K562 (cell line): ENCODE measurements at regions not wholly inside any gene's neighbourhood (a gene's known extent, or its start where the extent isn't known, plus 50 kb on each side); places are given as distances from the start of the nearest gene placed in this dataset.

ENCODE experiments used
- ATAC-seq: fragments of 200-7000 bp; cut with Tn5 transposase; 3 replicates; pipeline ENCODE4 v1.9.1; 2020; ENCODE audit warnings: moderate library complexity
- BruUV-seq: library from RNA; stranded (reverse); fragments of 400-500 nt; replicated peaks from 2 replicates; lab custom pipeline; 2021; lab: Mats Ljungman, UMichigan
- CTCF ChIA-PET: fragments of 300-600 bp; formaldehyde crosslinking; extraction: SDS; loops from one replicate; lab custom pipeline; 2021; ENCODE audit warnings: low intra/inter-chr PET ratio; lab: Yijun Ruan, JAX
- POLR2A ChIA-PET: fragments of 300-600, 350-650 bp; sonication (Branson Sonifier 250); formaldehyde crosslinking; extraction: SDS; loops from one replicate; lab custom pipeline; 2021; ENCODE audit warnings: antibody characterized with exemption, inconsistent platforms; lab: Yijun Ruan, JAX
- DNase-seq, 4 experiments: peaks; one replicate each; pipeline versions ENCODE4 v3.0.0 to v3.0.0-alpha.2; 2011 to 2018; ENCODE audit warnings: low spot score in 3 of 4, mixed read lengths in 3 of 4; ENCODE audit errors: extremely low read depth in 1 of 4
- FAIRE-seq: peaks from 2 replicates; lab custom pipeline; 2011; peaks lifted over from hg19 to GRCh38; lab: Jason Lieb, UNC
- H2AFZ ChIP-seq: 2 replicates; pipeline ENCODE4 v1.6.0; 2011; ENCODE audit warnings: low read depth, low read length, control low read depth, inconsistent platforms
- H3K27ac ChIP-seq: fragments of 200-600 bp; 3 replicates; pipeline ENCODE4 v1.8.0; 2011; ENCODE audit warnings: low read depth, mild to moderate bottlenecking, control low read depth, inconsistent platforms, low read length, moderate library complexity, mixed read lengths; ENCODE audit errors: extremely low read depth
- H3K27me3 ChIP-seq, 2 experiments: fragments of 300-600 bp in 1 of 2; 2 replicates in 1 of 2; 3 replicates in 1 of 2; pipeline versions ENCODE4 v1.6.0 to v1.8.0; 2011; ENCODE audit warnings: inconsistent platforms in 2 of 2, low read length in 2 of 2, mild to moderate bottlenecking in 1 of 2, mixed read lengths in 1 of 2, moderate library complexity in 1 of 2; ENCODE audit not compliant: control insufficient read depth in 2 of 2, insufficient read depth in 2 of 2
- H3K36me3 ChIP-seq: fragments of 300-600 bp; 3 replicates; pipeline ENCODE4 v1.8.0; 2011; ENCODE audit warnings: mild to moderate bottlenecking, low read length, inconsistent platforms; ENCODE audit not compliant: control insufficient read depth, insufficient read depth
- H3K4me1 ChIP-seq, 2 experiments: fragments of 200-600 bp in 1 of 2; replicated peaks in 1 of 2; 2 replicates in 1 of 2; 3 replicates in 1 of 2; pipeline versions ENCODE4 v1.5.1 to v1.8.0; 2011; ENCODE audit warnings: inconsistent platforms in 2 of 2, low read length in 2 of 2, mild to moderate bottlenecking in 1 of 2, mixed read lengths in 1 of 2, moderate library complexity in 1 of 2; ENCODE audit not compliant: control insufficient read depth in 2 of 2, insufficient read depth in 2 of 2
- H3K4me2 ChIP-seq: 2 replicates; pipeline ENCODE4 v1.6.1; 2011; ENCODE audit warnings: low read length, control low read depth, inconsistent platforms, mixed read lengths; ENCODE audit not compliant: insufficient read depth
- H3K4me3 ChIP-seq: fragments of 200-600 bp; sonication (generic), shearing (Covaris generic); 2 replicates; pipeline ENCODE4 v1.5.1; 2016; ENCODE audit warnings: control low read depth, inconsistent platforms
- H3K79me2 ChIP-seq: fragments of 200-600 bp; 3 replicates; pipeline ENCODE4 v1.8.0; 2011; ENCODE audit warnings: low read length, inconsistent platforms; ENCODE audit not compliant: control insufficient read depth, insufficient read depth
- H3K9ac ChIP-seq, 2 experiments: 2 replicates each; pipeline versions ENCODE4 v1.6.0 to v1.6.1; 2011; ENCODE audit warnings: low read depth in 2 of 2, low read length in 2 of 2, control low read depth in 1 of 2, inconsistent platforms in 1 of 2, mild to moderate bottlenecking in 1 of 2, mixed read lengths in 1 of 2; ENCODE audit not compliant: insufficient read depth in 1 of 2
- H3K9me1 ChIP-seq: one replicate; pipeline ENCODE4 v1.6.0; 2011; ENCODE audit warnings: inconsistent platforms, mild to moderate bottlenecking, low read length, moderate library complexity; ENCODE audit not compliant: control insufficient read depth, insufficient read depth
- H3K9me3 ChIP-seq: replicated peaks from 2 replicates; pipeline ENCODE4 v1.5.1; 2011; ENCODE audit warnings: low read depth, low read length, inconsistent platforms; ENCODE audit not compliant: control insufficient read depth, insufficient read depth
- H4K20me1 ChIP-seq: replicated peaks from 2 replicates; pipeline ENCODE4 v1.6.1; 2011; ENCODE audit warnings: low read length, inconsistent platforms, mixed read lengths; ENCODE audit not compliant: control insufficient read depth, insufficient read depth
- CBFA2T3 ChIP-seq: fragments of 450-650 bp; IDR thresholded peaks from 2 replicates; pipeline ENCODE4 v1.6.1; 2017
- CCNT2 ChIP-seq: IDR thresholded peaks from 2 replicates; pipeline ENCODE4 v1.6.1; 2011; ENCODE audit warnings: borderline replicate concordance, low read depth, mild to moderate bottlenecking, moderate library complexity, mixed read lengths, low read length; ENCODE audit not compliant: insufficient read length; ENCODE audit errors: extremely low read depth
- CEBPG ChIP-seq, 3 experiments: fragments of 200-800 bp in 1 of 3; sonication (Bioruptor generic) in 1 of 3; sonication (generic) in 1 of 3; formaldehyde crosslinking in 1 of 3; IDR thresholded peaks in 2 of 3; conservative IDR thresholded peaks in 1 of 3; 2 replicates each; pipeline versions ENCODE4 v1.6.1 to v1.8.0; 2016 to 2022; ENCODE audit warnings: missing compliant biosample characterization in 2 of 3, missing genetic modification characterization in 2 of 3, mild to moderate bottlenecking in 1 of 3, missing genetic modification reagents in 1 of 3
- CREM ChIP-seq: IDR thresholded peaks from 2 replicates; pipeline ENCODE4 v1.6.1; 2014; ENCODE audit warnings: antibody characterized with exemption, low read depth
- DDX20 ChIP-seq: fragments of 450-650 bp; IDR thresholded peaks from 2 replicates; pipeline ENCODE4 v1.6.1; 2016; ENCODE audit warnings: missing genetic modification characterization, low read depth, mild to moderate bottlenecking, missing compliant biosample characterization, moderate library complexity
- DLX4 ChIP-seq: fragments of 250-450 bp; sonication (Bioruptor Pico); IDR thresholded peaks from 2 replicates; pipeline ENCODE4 v1.6.1; 2021; ENCODE audit warnings: mild to moderate bottlenecking
- HIVEP1 ChIP-seq: fragments of 250-450 bp; sonication (Bioruptor Pico); IDR thresholded peaks from 2 replicates; pipeline ENCODE4 v1.4.0; 2020; ENCODE audit warnings: mild to moderate bottlenecking
- JUND ChIP-seq, 2 experiments: IDR thresholded peaks; 2 replicates in 1 of 2; 3 replicates in 1 of 2; pipeline ENCODE4 v1.6.1; 2011; ENCODE audit warnings: borderline replicate concordance in 2 of 2, low read depth in 2 of 2, low read length in 2 of 2, improper control_type of control experiment in 1 of 2, missing biosample characterization in 1 of 2, missing genetic modification characterization in 1 of 2, missing genetic modification reagents in 1 of 2
- MCM5 ChIP-seq: fragments of 450-650 bp; IDR thresholded peaks from 2 replicates; pipeline ENCODE4 v1.6.1; 2016; ENCODE audit warnings: low read depth
- MIER1 ChIP-seq: fragments of 450-650 bp; IDR thresholded peaks from 2 replicates; pipeline ENCODE4 v1.6.1; 2016; ENCODE audit warnings: antibody characterized with exemption, mild to moderate bottlenecking, low read depth
- NONO ChIP-seq, 2 experiments: fragments of 200-400 bp in 1 of 2; fragments of 450-650 bp in 1 of 2; formaldehyde crosslinking in 1 of 2; IDR thresholded peaks; 2 replicates each; pipeline ENCODE4 v1.6.1; 2017; ENCODE audit warnings: low read depth in 2 of 2, mild to moderate bottlenecking in 2 of 2, moderate library complexity in 2 of 2, low read length in 1 of 2
- NR1H2 ChIP-seq: sonication (generic); formaldehyde crosslinking; IDR thresholded peaks from 2 replicates; pipeline ENCODE4 v1.4.0; 2020; ENCODE audit warnings: mild to moderate bottlenecking, missing genetic modification reagents
- PCBP2 ChIP-seq: fragments of 200-400 bp; formaldehyde crosslinking; IDR thresholded peaks from 2 replicates; pipeline ENCODE4 v1.6.1; 2018; ENCODE audit warnings: low read length, low read depth, mild to moderate bottlenecking, moderate library complexity; ENCODE audit not compliant: poor library complexity, severe bottlenecking
- RBM39 ChIP-seq: fragments of 200-400 bp; formaldehyde crosslinking; optimal IDR thresholded peaks from 2 replicates; pipeline ENCODE3; 2018; ENCODE audit warnings: low read depth, low read length
- TOE1 ChIP-seq, 2 experiments: fragments of 450-650 bp in 1 of 2; sonication (generic) in 1 of 2; formaldehyde crosslinking in 1 of 2; IDR thresholded peaks; 2 replicates each; pipeline versions ENCODE4 v1.7.1 to v1.8.0; 2016 to 2022; ENCODE audit warnings: borderline replicate concordance in 2 of 2, mild to moderate bottlenecking in 2 of 2, antibody characterized with exemption in 1 of 2, inconsistent platforms in 1 of 2, low read depth in 1 of 2, missing genetic modification reagents in 1 of 2, moderate library complexity in 1 of 2
- USF2 ChIP-seq: sonication (generic); formaldehyde crosslinking; IDR thresholded peaks from 2 replicates; pipeline ENCODE4 v1.5.0; 2020; ENCODE audit warnings: missing genetic modification reagents
- XRCC3 ChIP-seq: fragments of 450-650 bp; IDR thresholded peaks from 2 replicates; pipeline ENCODE4 v1.6.1; 2017; ENCODE audit warnings: mild to moderate bottlenecking, moderate library complexity
- ZZZ3 ChIP-seq: fragments of 450-650 bp; IDR thresholded peaks from 2 replicates; pipeline ENCODE4 v1.6.1; 2016; ENCODE audit warnings: antibody characterized with exemption, mild to moderate bottlenecking, moderate library complexity
- WGBS: fragments of 100-300 bp; shearing (Covaris generic); methylation state at CpG from one replicate; pipeline ENCODE4 v1.1.6; 2016; ENCODE audit warnings: low coverage, mixed read lengths; ENCODE audit not compliant: insufficient coverage; ENCODE audit errors: missing lambda C conversion rate; 5-methylcytosine and 5-hydroxymethylcytosine counted together
- in situ Hi-C: fragments of 300-500 bp; cut with MboI; formaldehyde crosslinking; loops from 4 replicates; pipeline ENCODE4 v1.15.0; 2018; ENCODE audit warnings: inconsistent platforms, mixed read lengths
- intact Hi-C: fragments of 100-400 bp; cut with micrococcal nuclease; formaldehyde crosslinking; loops from 2 replicates; pipeline ENCODE4 v1.14.2; 2022
- TF ChIP-seq, protein P1 (sequence below): fragments of 250-450 bp; sonication (Bioruptor Pico); IDR thresholded peaks from 2 replicates; pipeline ENCODE4 v1.5.1; 2021; ENCODE audit warnings: mild to moderate bottlenecking

DNA sequence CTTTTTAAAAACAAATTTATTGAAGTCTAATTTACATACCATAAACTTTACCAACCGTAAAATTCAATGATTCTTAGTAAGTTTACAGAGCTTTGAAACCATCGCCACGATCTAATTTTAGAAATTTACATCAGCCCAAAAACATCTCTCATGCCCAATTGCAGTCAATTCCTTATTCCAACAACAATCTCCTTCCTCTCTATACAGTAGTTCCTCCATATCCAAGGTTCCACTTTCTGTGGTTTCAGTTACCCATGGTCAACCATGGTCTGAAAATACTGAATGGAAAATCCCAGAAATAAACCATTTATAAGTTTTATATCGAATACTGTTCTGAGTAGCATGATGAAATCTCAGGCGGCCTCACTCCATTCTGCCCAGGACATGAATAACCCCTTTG, 183.4 kb upstream of the ADCY1 start:
- Histone ChIP-seq H4K20me1 (no peaks in the 10 kb centered on the region), H3K9ac (no peak overlapping the region), H3K27me3 (peaks cover 0 to 11% of the 10 kb centered on the region in 2 experiments; a peak in 1 of 5 replicates), H3K27ac (no peak overlapping the region), H3K4me3 (no peak overlapping the region), H3K36me3 (no peaks in the 10 kb centered on the region), H2AFZ (no peak overlapping the region), H3K9me1 (no peaks in the 10 kb centered on the region), H3K79me2 (no peaks in the 10 kb centered on the region), H3K4me1 (peaks cover 0 to 9% of the 10 kb centered on the region in 2 experiments; a peak in 2 of 5 replicates), H3K9me3 (no peaks in the 10 kb centered on the region), H3K4me2 (no peak overlapping the region)
- WGBS, result 1% methylated on average over 5 of the region's 5 CpGs
- FAIRE-seq (no peak), ATAC-seq (no peak), DNase-seq (no peak)
- ChIA-PET POLR2A (no interaction called here), CTCF (no interaction called here)
- intact Hi-C loops (no loop called here), in situ Hi-C loops (no loop called here)
- TF ChIP-seq CBFA2T3 (no peak), NR1H2 (CRISPR knock-in tag) (no peak), CCNT2 (no peak), NONO (IDR thresholded peaks at IDR 0.05; ENCODE audit: low read depth in 2 of 2, low read length in 1 of 2) (no peak), DDX20 (no peak), HIVEP1 (no peak), ZZZ3 (no peak), JUND (IDR thresholded peaks at IDR 0.05; ENCODE audit: borderline replicate concordance, low read depth, low read length) (no peak), JUND (tag; IDR thresholded peaks at IDR 0.05; ENCODE audit: borderline replicate concordance, low read depth, low read length) (no peak), USF2 (CRISPR knock-in tag) (no peak), XRCC3 (no peak), CREM (no peak), RBM39 (no peak), MCM5 (no peak), PCBP2 (no peak), TOE1 (IDR thresholded peaks at IDR 0.05; ENCODE audit: borderline replicate concordance) (no peak), TOE1 (CRISPR knock-in tag; IDR thresholded peaks at IDR 0.05; ENCODE audit: borderline replicate concordance, low read depth) (no peak), DLX4 (CRISPR knock-in tag) (no peak), CEBPG (CRISPR knock-in tag; IDR thresholded peaks at IDR 0.05) (no peak), CEBPG (tag; conservative IDR thresholded peaks at IDR 0.05 in 1 of 2, IDR thresholded peaks at IDR 0.05 in 1 of 2) (no peak), MIER1 (no peak)
- TF ChIP-seq, protein P1, sequence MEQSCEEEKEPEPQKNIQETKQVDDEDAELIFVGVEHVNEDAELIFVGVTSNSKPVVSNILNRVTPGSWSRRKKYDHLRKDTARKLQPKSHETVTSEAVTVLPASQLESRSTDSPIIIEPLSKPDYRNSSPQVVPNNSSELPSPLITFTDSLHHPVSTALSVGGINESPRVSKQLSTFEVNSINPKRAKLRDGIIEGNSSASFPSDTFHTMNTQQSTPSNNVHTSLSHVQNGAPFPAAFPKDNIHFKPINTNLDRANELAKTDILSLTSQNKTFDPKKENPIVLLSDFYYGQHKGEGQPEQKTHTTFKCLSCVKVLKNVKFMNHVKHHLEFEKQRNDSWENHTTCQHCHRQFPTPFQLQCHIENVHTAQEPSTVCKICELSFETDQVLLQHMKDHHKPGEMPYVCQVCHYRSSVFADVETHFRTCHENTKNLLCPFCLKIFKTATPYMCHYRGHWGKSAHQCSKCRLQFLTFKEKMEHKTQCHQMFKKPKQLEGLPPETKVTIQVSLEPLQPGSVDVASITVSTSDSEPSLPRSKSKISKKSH (CRISPR knock-in tag), result no peak
- BruUV-seq, result no TSS peak
